H1 (cell line): ENCODE measurements at regions not wholly inside any gene's neighbourhood (a gene's known extent, or its start where the extent isn't known, plus 50 kb on each side); places are given as distances from the start of the nearest gene placed in this dataset.
A peak's percentile ranks its signal among the peaks of the same experiment; 100 is the strongest.

Experiments used
- CTCF ChIA-PET: fragments of 300-600 bp; sonication (Branson Sonifier 250); formaldehyde crosslinking; loops from one replicate; lab custom pipeline; 2021; ENCODE audit not compliant: partially characterized antibody; lab: Charles Lee
- POLR2A ChIA-PET: fragments of 300-600 bp; sonication (Branson Sonifier 250); formaldehyde crosslinking; loops from one replicate; lab custom pipeline; 2021; ENCODE audit warnings: inconsistent platforms; ENCODE audit not compliant: partially characterized antibody; lab: Charles Lee
- DNase-seq, 2 experiments: peaks; one replicate each; pipeline versions ENCODE4 v3.0.0 to v3.0.0-alpha.2; 2010 to 2022; ENCODE audit warnings: low spot score in 2 of 2, low read depth in 1 of 2, mixed read lengths in 1 of 2
- FAIRE-seq: peaks from 2 replicates; lab custom pipeline; 2011; peaks lifted over from hg19 to GRCh38; lab: Jason Lieb, UNC
- H2AFZ ChIP-seq: 2 replicates; pipeline ENCODE4 v1.8.1; 2012; ENCODE audit warnings: low read length, inconsistent platforms
- H2AK5ac ChIP-seq: 2 replicates; pipeline ENCODE4 v1.6.1; 2013; ENCODE audit warnings: low read depth, low read length
- H2BK120ac ChIP-seq: replicated peaks from 2 replicates; pipeline ENCODE3; 2013; ENCODE audit warnings: low read depth, low read length, inconsistent platforms
- H2BK12ac ChIP-seq: 2 replicates; pipeline ENCODE4 v1.6.1; 2013; ENCODE audit warnings: low read depth, low read length
- H2BK15ac ChIP-seq: 2 replicates; pipeline ENCODE4 v1.6.1; 2013; ENCODE audit warnings: low read length
- H2BK20ac ChIP-seq: 2 replicates; pipeline ENCODE4 v1.6.1; 2013; ENCODE audit warnings: low read length
- H2BK5ac ChIP-seq: 2 replicates; pipeline ENCODE4 v1.6.1; 2013; ENCODE audit warnings: low read depth, low read length
- H3K14ac ChIP-seq: 2 replicates; pipeline ENCODE4 v1.6.1; 2013; ENCODE audit warnings: inconsistent platforms; ENCODE audit not compliant: insufficient read length
- H3K18ac ChIP-seq: 2 replicates; pipeline ENCODE4 v1.6.1; 2013; ENCODE audit warnings: low read length; ENCODE audit errors: extremely low read depth
- H3K23ac ChIP-seq: 2 replicates; pipeline ENCODE4 v1.6.1; 2013; ENCODE audit warnings: inconsistent platforms; ENCODE audit not compliant: insufficient read length
- H3K23me2 ChIP-seq: 2 replicates; pipeline ENCODE4 v1.6.1; 2013; ENCODE audit warnings: low read depth, low read length
- H3K27ac ChIP-seq: 2 replicates; pipeline ENCODE4 v1.6.1; 2011; ENCODE audit warnings: low read depth, low read length, inconsistent platforms
- H3K27me3 ChIP-seq, 4 experiments: replicated peaks in 1 of 4; 1 replicate in 1 of 4; 2 replicates in 3 of 4; pipeline versions ENCODE4 v1.6.1 to v1.8.1; 2011 to 2013; ENCODE audit warnings: low read length in 3 of 4, mild to moderate bottlenecking in 3 of 4, inconsistent platforms in 2 of 4, mixed read lengths in 2 of 4, moderate library complexity in 1 of 4; ENCODE audit not compliant: control insufficient read depth in 3 of 4, insufficient read depth in 3 of 4; ENCODE audit errors: extremely low read depth in 1 of 4
- H3K36me3 ChIP-seq, 4 experiments: 2 replicates each; pipeline versions ENCODE4 v1.6.1 to v1.8.1; 2011 to 2013; ENCODE audit warnings: mild to moderate bottlenecking in 4 of 4, low read length in 3 of 4, moderate library complexity in 2 of 4, control low read depth in 1 of 4, inconsistent platforms in 1 of 4; ENCODE audit not compliant: insufficient read depth in 4 of 4, control insufficient read depth in 2 of 4
- H3K4ac ChIP-seq: replicated peaks from 2 replicates; pipeline ENCODE3; 2013; ENCODE audit warnings: low read length, low read depth, mixed read lengths, inconsistent platforms; ENCODE audit not compliant: insufficient read length
- H3K4me1 ChIP-seq, 4 experiments: replicated peaks in 1 of 4; 1 replicate in 1 of 4; 2 replicates in 3 of 4; pipeline versions ENCODE4 v1.6.1 to v1.8.1; 2011 to 2013; ENCODE audit warnings: low read length in 3 of 4, inconsistent platforms in 2 of 4, mixed read lengths in 1 of 4; ENCODE audit not compliant: insufficient read depth in 4 of 4, control insufficient read depth in 3 of 4
- H3K4me2 ChIP-seq, 2 experiments: 2 replicates each; pipeline versions ENCODE4 v1.6.1 to v1.8.1; 2011 to 2013; ENCODE audit warnings: low read depth in 2 of 2, low read length in 2 of 2, control low read depth in 1 of 2, inconsistent platforms in 1 of 2, mild to moderate bottlenecking in 1 of 2; ENCODE audit not compliant: insufficient read depth in 1 of 2
- H3K4me3 ChIP-seq, 4 experiments: fragments of 200-600, 300-600 bp in 1 of 4; sonication (generic), shearing (Covaris generic), sonication (Bioruptor Twin) in 1 of 4; 2 replicates each; pipeline versions ENCODE4 v1.5.1 to v1.8.1; 2011 to 2016; ENCODE audit warnings: low read length in 4 of 4, low read depth in 3 of 4, control low read depth in 2 of 4, inconsistent platforms in 2 of 4, mild to moderate bottlenecking in 2 of 4, mixed read lengths in 1 of 4, moderate library complexity in 1 of 4; ENCODE audit not compliant: insufficient read depth in 2 of 4; ENCODE audit errors: extremely low read depth in 1 of 4
- H3K56ac ChIP-seq: replicated peaks from 2 replicates; pipeline ENCODE3; 2013; ENCODE audit warnings: low read depth, mild to moderate bottlenecking, mixed read lengths, low read length, inconsistent platforms; ENCODE audit not compliant: insufficient read length
- H3K79me1 ChIP-seq: 2 replicates; pipeline ENCODE4 v1.6.1; 2013; ENCODE audit warnings: low read depth, low read length, control low read depth
- H3K79me2 ChIP-seq, 2 experiments: 2 replicates each; pipeline versions ENCODE4 v1.6.1 to v1.8.1; 2012 to 2013; ENCODE audit warnings: low read length in 2 of 2, mild to moderate bottlenecking in 2 of 2, inconsistent platforms in 1 of 2; ENCODE audit not compliant: insufficient read depth in 2 of 2, control insufficient read depth in 1 of 2
- H3K9ac ChIP-seq, 4 experiments: replicated peaks in 1 of 4; 1 replicate in 1 of 4; 2 replicates in 3 of 4; pipeline versions ENCODE4 v1.6.1 to v1.8.1; 2011 to 2013; ENCODE audit warnings: low read depth in 3 of 4, low read length in 3 of 4, control low read depth in 2 of 4, mild to moderate bottlenecking in 2 of 4, moderate library complexity in 2 of 4, inconsistent platforms in 1 of 4; ENCODE audit errors: extremely low read depth in 1 of 4
- H3K9me3 ChIP-seq, 2 experiments: 2 replicates each; pipeline versions ENCODE4 v1.6.1 to v1.8.1; 2012 to 2013; ENCODE audit warnings: mild to moderate bottlenecking in 2 of 2, moderate library complexity in 2 of 2, control low read depth in 1 of 2, inconsistent platforms in 1 of 2, low read depth in 1 of 2, low read length in 1 of 2, mixed read lengths in 1 of 2; ENCODE audit not compliant: insufficient read depth in 2 of 2
- H4K20me1 ChIP-seq, 2 experiments: replicated peaks in 1 of 2; 2 replicates each; pipeline versions ENCODE3 to v1.8.1; 2011 to 2013; ENCODE audit warnings: inconsistent platforms in 2 of 2, low read length in 2 of 2, mild to moderate bottlenecking in 1 of 2; ENCODE audit not compliant: insufficient read depth in 2 of 2, control insufficient read depth in 1 of 2
- H4K5ac ChIP-seq: 2 replicates; pipeline ENCODE4 v1.6.1; 2013; ENCODE audit warnings: low read length, low read depth, mixed read lengths, inconsistent platforms; ENCODE audit not compliant: insufficient read length
- H4K8ac ChIP-seq: 2 replicates; pipeline ENCODE4 v1.8.0; 2013; ENCODE audit warnings: mild to moderate bottlenecking, moderate library complexity, low read length, inconsistent platforms; ENCODE audit not compliant: insufficient read depth; ENCODE audit errors: extremely low read depth
- H4K91ac ChIP-seq: replicated peaks from 2 replicates; pipeline ENCODE3; 2013; ENCODE audit warnings: low read length, mixed read lengths, inconsistent platforms; ENCODE audit not compliant: insufficient read length
- CREB1 ChIP-seq: IDR thresholded peaks from 2 replicates; pipeline ENCODE4 v1.6.1; 2012; ENCODE audit warnings: inconsistent platforms
- E2F6 ChIP-seq: IDR thresholded peaks from 2 replicates; pipeline ENCODE4 v1.6.1; 2012; ENCODE audit warnings: inconsistent platforms
- EGR1 ChIP-seq: IDR thresholded peaks from 2 replicates; pipeline ENCODE4 v1.6.1; 2011; ENCODE audit warnings: low read depth, low read length, borderline replicate concordance
- HDAC6 ChIP-seq: IDR thresholded peaks from one replicate; pipeline ENCODE4 v1.7.1; 2012; ENCODE audit warnings: low read depth, mild to moderate bottlenecking, inconsistent platforms, low read length, moderate library complexity
- NANOG ChIP-seq: IDR thresholded peaks from 2 replicates; pipeline ENCODE4 v1.6.1; 2011; ENCODE audit warnings: low read length, low read depth, mild to moderate bottlenecking, inconsistent platforms; ENCODE audit not compliant: insufficient read depth, poor library complexity, severe bottlenecking
- RBBP5 ChIP-seq: IDR thresholded peaks from 2 replicates; pipeline ENCODE4 v1.7.1; 2012; ENCODE audit warnings: low read depth, mild to moderate bottlenecking, inconsistent platforms, low read length, moderate library complexity, borderline replicate concordance
- SRF ChIP-seq: IDR thresholded peaks from 2 replicates; pipeline ENCODE4 v1.6.1; 2011; ENCODE audit warnings: mild to moderate bottlenecking, low read depth, low read length, moderate library complexity
- TAF7 ChIP-seq: optimal IDR thresholded peaks from 2 replicates; pipeline ENCODE3; 2011; ENCODE audit warnings: low read depth, mild to moderate bottlenecking, inconsistent platforms, low read length, moderate library complexity, borderline replicate concordance
- TCF12 ChIP-seq: IDR thresholded peaks from 2 replicates; pipeline ENCODE4 v1.6.1; 2011; ENCODE audit warnings: low read depth, mild to moderate bottlenecking, low read length
- WGBS, 2 experiments: shearing (Covaris generic) in 1 of 2; methylation state at CpG; one replicate each; pipeline versions ENCODE4 v1.1.6 to v1.1.7; 2013 to 2015; ENCODE audit warnings: low lambda C conversion rate in 2 of 2, mixed read lengths in 2 of 2, inconsistent platforms in 1 of 2, low coverage in 1 of 2, missing lambda C conversion rate in 1 of 2; ENCODE audit not compliant: insufficient replicate concordance in 2 of 2, insufficient coverage in 1 of 2, insufficient read length in 1 of 2; ENCODE audit errors: extremely low coverage in 1 of 2, missing lambda C conversion rate in 1 of 2; 5-methylcytosine and 5-hydroxymethylcytosine counted together
- TF ChIP-seq, protein P1 (sequence below): IDR thresholded peaks from 2 replicates; pipeline ENCODE4 v1.6.1; 2012; ENCODE audit warnings: inconsistent platforms

DNA sequence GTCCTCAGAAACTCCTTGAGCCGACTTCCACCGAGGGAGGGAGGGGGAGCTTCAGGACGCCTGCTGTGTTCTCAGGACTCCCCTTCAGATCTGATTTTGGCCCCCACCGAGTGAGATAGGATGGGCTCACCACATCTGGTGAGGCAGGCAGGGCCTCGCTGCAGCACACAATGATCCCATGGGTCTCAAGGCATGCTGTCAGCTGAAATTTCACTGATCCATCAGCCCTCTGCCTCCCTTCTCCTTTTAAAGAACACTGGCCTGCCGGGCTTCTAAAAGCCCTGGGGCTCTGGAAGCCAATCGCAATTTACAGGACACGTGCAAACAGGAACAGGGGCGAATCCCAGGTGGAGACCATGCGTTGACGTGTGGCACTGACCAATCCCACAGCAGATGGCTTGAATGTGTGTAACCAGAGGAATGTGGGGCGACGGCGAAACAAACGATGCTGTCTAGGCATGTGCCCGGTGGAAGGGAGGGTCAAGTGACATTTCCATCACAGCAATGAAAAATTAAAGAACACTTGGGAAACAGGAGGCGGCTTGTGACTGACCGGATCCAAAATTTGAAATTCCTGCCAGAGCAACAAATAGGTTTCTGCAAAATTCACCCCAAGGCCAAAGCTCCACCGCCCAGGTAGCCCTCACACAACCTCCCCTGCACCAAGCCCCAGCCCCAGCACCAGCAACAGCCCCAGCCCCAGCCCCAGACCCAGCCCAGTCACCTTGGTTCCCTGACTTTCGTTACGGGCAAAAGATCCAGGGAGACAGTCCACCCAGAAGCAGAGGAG lies 167.1 kb upstream of the ZNF337 start:
- Histone ChIP-seq H2BK5ac (no peak overlapping the region), H3K9ac (no peak overlapping the region), H3K79me1 (no peaks in the 10 kb centered on the region), H4K20me1 (peaks cover 0 to 1% of the 10 kb centered on the region in 2 experiments), H3K4me1 (peaks cover 0 to 9% (median 0%) of the 10 kb centered on the region in 4 experiments; a peak in 2 of 7 replicates), H4K91ac (no peak overlapping the region), H4K8ac (no peak overlapping the region), H3K36me3 (no peaks in the 10 kb centered on the region), H3K27ac (no peak overlapping the region), H2BK120ac (no peak overlapping the region), H2BK15ac (no peak overlapping the region), H3K18ac (no peak overlapping the region), H3K23me2 (peaks cover 16% of the 10 kb centered on the region), H3K4me3 (peak overlapping the region in 2 of 4 experiments; percentile 42 to 51; a peak in 3 of 8 replicates), H3K79me2 (no peaks in the 10 kb centered on the region), H3K9me3 (peaks cover 0 to 68% of the 10 kb centered on the region in 2 experiments; a peak in 2 of 4 replicates), H4K5ac (no peak overlapping the region), H3K4ac (no peak overlapping the region), H3K23ac (no peak overlapping the region), H3K27me3 (peaks cover 35 to 84% (median 70%) of the 10 kb centered on the region in 4 experiments), H3K4me2 (peak overlapping the region; percentile 59 to 78), H3K56ac (no peak overlapping the region), H3K14ac (no peak overlapping the region), H2AK5ac (no peak overlapping the region), H2BK12ac (0 out of 2 replicates have a peak overlapping the region, but pooled peaks have one; percentile 27), H2AFZ (no peak overlapping the region), H2BK20ac (no peak overlapping the region)
- POLR2A ChIA-PET: no interaction called here
- 66% methylated on average over 19 of the region's 21 CpGs; no CpG with 5 or more reads in 1 of the 2 experiments for WGBS, 2 experiments
- no peak for TF ChIP-seq HDAC6
- TF ChIP-seq, protein P1, sequence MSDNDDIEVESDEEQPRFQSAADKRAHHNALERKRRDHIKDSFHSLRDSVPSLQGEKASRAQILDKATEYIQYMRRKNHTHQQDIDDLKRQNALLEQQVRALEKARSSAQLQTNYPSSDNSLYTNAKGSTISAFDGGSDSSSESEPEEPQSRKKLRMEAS: peak; percentile 62; the same call in 1 of the 2 replicates
- TF ChIP-seq TCF12: no peak
- no peak for TF ChIP-seq NANOG
- TF ChIP-seq E2F6: peak; percentile 46; the same call in 1 of the 2 replicates
- no peak for TF ChIP-seq CREB1
- TF ChIP-seq EGR1: no peak
- no peak for TF ChIP-seq SRF
- TF ChIP-seq RBBP5: no peak
- TF ChIP-seq TAF7: no peak
- DNase-seq (no peak), FAIRE-seq (no peak)
- CTCF ChIA-PET: no interaction called here
